ENCODE measurements at regions not wholly inside any gene's neighbourhood (a gene's known extent, or its start where the extent isn't known, plus 50 kb on each side); places are given as distances from the start of the nearest gene placed in this dataset.

DNA sequence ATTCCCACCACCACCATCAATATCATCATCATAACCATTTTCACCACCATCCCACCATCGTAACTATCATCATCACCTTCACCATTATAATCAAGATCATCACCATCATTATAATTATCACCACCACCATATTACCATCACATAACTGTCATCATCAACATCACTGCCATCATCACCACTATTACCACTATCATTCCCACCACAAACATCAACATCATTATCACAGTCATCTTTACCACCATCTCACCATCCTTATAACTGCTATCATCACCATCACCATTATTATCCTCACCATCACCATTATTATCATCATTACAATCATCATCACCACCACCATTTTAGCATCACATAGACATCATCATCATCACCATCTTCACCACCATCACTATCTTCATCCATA lies 167.1 kb upstream of the ZMIZ1 start:
- peaks cover 30% of the 10 kb centered on the region for H3K4me1 Mint-ChIP-seq (ENCODE audit: low read depth, unreplicated experiment)
- H3K9me3 Mint-ChIP-seq (ENCODE audit: unreplicated experiment) = no peaks in the 10 kb centered on the region
- H3K27me3 Mint-ChIP-seq (ENCODE audit: unreplicated experiment) = no peaks in the 10 kb centered on the region
- TF ChIP-seq, protein P1, sequence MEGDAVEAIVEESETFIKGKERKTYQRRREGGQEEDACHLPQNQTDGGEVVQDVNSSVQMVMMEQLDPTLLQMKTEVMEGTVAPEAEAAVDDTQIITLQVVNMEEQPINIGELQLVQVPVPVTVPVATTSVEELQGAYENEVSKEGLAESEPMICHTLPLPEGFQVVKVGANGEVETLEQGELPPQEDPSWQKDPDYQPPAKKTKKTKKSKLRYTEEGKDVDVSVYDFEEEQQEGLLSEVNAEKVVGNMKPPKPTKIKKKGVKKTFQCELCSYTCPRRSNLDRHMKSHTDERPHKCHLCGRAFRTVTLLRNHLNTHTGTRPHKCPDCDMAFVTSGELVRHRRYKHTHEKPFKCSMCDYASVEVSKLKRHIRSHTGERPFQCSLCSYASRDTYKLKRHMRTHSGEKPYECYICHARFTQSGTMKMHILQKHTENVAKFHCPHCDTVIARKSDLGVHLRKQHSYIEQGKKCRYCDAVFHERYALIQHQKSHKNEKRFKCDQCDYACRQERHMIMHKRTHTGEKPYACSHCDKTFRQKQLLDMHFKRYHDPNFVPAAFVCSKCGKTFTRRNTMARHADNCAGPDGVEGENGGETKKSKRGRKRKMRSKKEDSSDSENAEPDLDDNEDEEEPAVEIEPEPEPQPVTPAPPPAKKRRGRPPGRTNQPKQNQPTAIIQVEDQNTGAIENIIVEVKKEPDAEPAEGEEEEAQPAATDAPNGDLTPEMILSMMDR (IDR thresholded peaks at IDR 0.05; ENCODE audit: partially characterized antibody, unreplicated experiment) = no peak
- H3K27ac Mint-ChIP-seq (ENCODE audit: unreplicated experiment) = no peak overlapping the region
- no peaks in the 10 kb centered on the region for H3K36me3 Mint-ChIP-seq (ENCODE audit: unreplicated experiment)
- H3K4me3 Mint-ChIP-seq (ENCODE audit: unreplicated experiment) = no peak overlapping the region
- no peak for DNase-seq

DNA sequence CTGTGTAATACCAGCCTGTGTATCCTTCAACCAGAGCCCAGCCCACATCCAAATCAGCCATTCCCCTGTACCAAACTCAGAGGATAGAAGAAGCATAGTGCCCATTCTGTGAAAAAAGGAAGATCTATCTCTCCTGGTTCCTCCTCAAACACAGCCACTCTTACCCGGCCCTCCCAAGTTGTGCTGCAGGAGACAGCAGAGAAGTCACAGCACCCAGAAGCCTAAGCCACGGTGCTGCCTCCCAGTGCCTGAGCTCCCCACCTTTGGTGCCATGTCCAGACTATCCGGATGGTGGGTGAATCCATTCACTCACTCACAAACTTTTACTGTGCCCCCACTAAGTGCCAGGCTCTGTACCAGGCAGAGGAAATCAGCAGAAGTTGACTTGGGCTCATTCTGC lies 166.0 kb upstream of the ZMIZ1 start:
- Mint-ChIP-seq H3K27ac (ENCODE audit: unreplicated experiment) (no peak overlapping the region), H3K36me3 (ENCODE audit: unreplicated experiment) (no peaks in the 10 kb centered on the region), H3K9me3 (ENCODE audit: unreplicated experiment) (no peaks in the 10 kb centered on the region), H3K4me1 (ENCODE audit: low read depth, unreplicated experiment) (peaks cover 32% of the 10 kb centered on the region), H3K4me3 (ENCODE audit: unreplicated experiment) (no peak overlapping the region), H3K27me3 (ENCODE audit: unreplicated experiment) (peaks cover 2% of the 10 kb centered on the region)
- no peak for DNase-seq
- TF ChIP-seq, protein P1 (IDR thresholded peaks at IDR 0.05; ENCODE audit: partially characterized antibody, unreplicated experiment) = no peak

DNA sequence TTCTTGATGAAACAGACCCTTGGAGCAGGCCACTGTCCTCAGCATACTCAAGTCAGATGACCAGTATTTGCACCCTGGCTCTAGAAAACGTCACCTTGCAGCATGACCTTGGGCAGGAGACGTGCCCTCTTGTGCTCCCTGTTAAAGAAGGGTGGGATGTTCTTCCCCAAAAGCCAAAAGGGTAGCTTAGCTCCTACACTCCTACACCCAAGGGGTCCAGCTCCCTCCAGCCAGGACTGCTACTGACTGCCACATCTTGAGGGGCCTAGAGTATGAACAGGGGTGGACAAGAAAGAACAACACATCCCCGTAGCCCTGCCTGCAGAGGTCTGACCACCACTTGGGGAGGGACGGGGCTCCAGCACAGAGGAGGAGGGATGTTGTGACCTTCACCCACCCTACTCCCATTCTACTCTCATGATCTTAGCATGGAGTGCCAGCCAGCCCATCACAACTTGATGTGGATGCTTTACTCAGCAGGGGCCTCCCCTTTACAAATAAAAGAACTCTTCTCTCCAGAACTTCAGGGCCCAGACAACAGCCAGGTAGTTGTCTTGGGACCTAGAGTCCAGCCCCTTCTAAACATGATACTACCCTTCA lies 165.3 kb upstream of the ZMIZ1 start:
- H3K9me3 Mint-ChIP-seq (ENCODE audit: unreplicated experiment) = no peaks in the 10 kb centered on the region
- TF ChIP-seq, protein P1 (IDR thresholded peaks at IDR 0.05; ENCODE audit: partially characterized antibody, unreplicated experiment) = no peak
- no peak overlapping the region for H3K27ac Mint-ChIP-seq (ENCODE audit: unreplicated experiment)
- DNase-seq = no peak
- H3K4me1 Mint-ChIP-seq (ENCODE audit: low read depth, unreplicated experiment) = peaks cover 32% of the 10 kb centered on the region
- H3K4me3 Mint-ChIP-seq (ENCODE audit: unreplicated experiment) = no peak overlapping the region
- peaks cover 2% of the 10 kb centered on the region for H3K27me3 Mint-ChIP-seq (ENCODE audit: unreplicated experiment)
- no peaks in the 10 kb centered on the region for H3K36me3 Mint-ChIP-seq (ENCODE audit: unreplicated experiment)

DNA sequence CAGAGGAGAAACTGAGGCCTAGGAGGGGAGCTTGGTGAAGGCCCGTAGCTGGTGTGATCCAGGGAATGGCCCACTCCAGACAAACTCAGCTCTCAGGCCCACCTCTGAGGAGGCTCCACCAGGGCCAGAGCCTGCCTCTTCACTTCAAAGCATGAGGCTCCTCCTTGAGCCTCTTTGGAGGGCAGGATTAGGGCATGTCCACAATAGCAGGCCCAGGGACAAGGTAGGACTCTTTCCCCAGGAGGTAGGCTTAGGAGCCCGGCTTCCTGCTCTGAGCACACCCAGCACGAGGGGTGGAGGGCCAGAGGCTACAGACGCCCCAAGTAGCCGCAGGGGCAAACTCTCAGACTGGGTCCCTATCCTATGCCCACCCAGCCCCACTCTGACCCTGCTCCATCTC lies 164.6 kb upstream of the ZMIZ1 start:
- Mint-ChIP-seq H3K27ac (ENCODE audit: unreplicated experiment) (no peak overlapping the region), H3K9me3 (ENCODE audit: unreplicated experiment) (no peaks in the 10 kb centered on the region), H3K4me3 (ENCODE audit: unreplicated experiment) (no peak overlapping the region), H3K27me3 (ENCODE audit: unreplicated experiment) (peaks cover 2% of the 10 kb centered on the region), H3K4me1 (ENCODE audit: low read depth, unreplicated experiment) (peaks cover 34% of the 10 kb centered on the region), H3K36me3 (ENCODE audit: unreplicated experiment) (no peaks in the 10 kb centered on the region)
- no peak for DNase-seq
- TF ChIP-seq, protein P1 (IDR thresholded peaks at IDR 0.05; ENCODE audit: partially characterized antibody, unreplicated experiment) = no peak

- no peak for DNase-seq
- H3K4me1 Mint-ChIP-seq (ENCODE audit: low read depth, unreplicated experiment) = peaks cover 23% of the 10 kb centered on the region
Observed at GRCh38 chr10:78905015-78905956, 163.5 kb upstream of the ZMIZ1 start.

More at GRCh38 chr10:78905015-78905956, 163.5 kb upstream of the ZMIZ1 start:
- TF ChIP-seq, protein P1 (IDR thresholded peaks at IDR 0.05; ENCODE audit: partially characterized antibody, unreplicated experiment) = no peak
- Mint-ChIP-seq H3K27ac (ENCODE audit: unreplicated experiment) (peak overlapping the region; percentile 79), H3K27me3 (ENCODE audit: unreplicated experiment) (peaks cover 2% of the 10 kb centered on the region), H3K36me3 (ENCODE audit: unreplicated experiment) (no peaks in the 10 kb centered on the region), H3K4me3 (ENCODE audit: unreplicated experiment) (no peak overlapping the region), H3K9me3 (ENCODE audit: unreplicated experiment) (no peaks in the 10 kb centered on the region)
